GM23338 (cell line): ENCODE measurements at regions not wholly inside any gene's neighbourhood (a gene's known extent, or its start where the extent isn't known, plus 50 kb on each side); places are given as distances from the start of the nearest gene placed in this dataset.

Experiments
- ATAC-seq: fragments of 200-7000 bp; cut with Tn5 transposase; 3 replicates; pipeline ENCODE4 v1.9.1; 2020
- DNase-seq: peaks from one replicate; pipeline ENCODE4 v3.0.0-alpha.2; 2015; ENCODE audit warnings: low spot score
- H2AFZ ChIP-seq: fragments of 200-600 bp; sonication (generic); 2 replicates; pipeline ENCODE4 v1.8.0; 2016; ENCODE audit warnings: antibody characterized with exemption, mild to moderate bottlenecking, moderate library complexity
- H3F3A ChIP-seq: fragments of 200-600 bp; sonication (generic); replicated peaks from 2 replicates; pipeline ENCODE4 v1.8.0; 2017; ENCODE audit warnings: antibody characterized with exemption, mixed run types, low read depth
- H3K27ac ChIP-seq: fragments of 200-600 bp; sonication (generic); 2 replicates; pipeline ENCODE4 v1.6.1; 2016; ENCODE audit warnings: low read depth
- H3K27me3 ChIP-seq: fragments of 200-600 bp; sonication (generic); 2 replicates; pipeline ENCODE4 v1.8.0; 2016; ENCODE audit warnings: mild to moderate bottlenecking, mixed run types, moderate library complexity; ENCODE audit not compliant: insufficient read depth
- H3K36me3 ChIP-seq: fragments of 200-600 bp; sonication (generic); 2 replicates; pipeline ENCODE4 v1.8.0; 2016; ENCODE audit warnings: mild to moderate bottlenecking; ENCODE audit not compliant: insufficient read depth
- H3K4me1 ChIP-seq: fragments of 200-600 bp; sonication (generic); 2 replicates; pipeline ENCODE4 v1.8.0; 2016; ENCODE audit warnings: mild to moderate bottlenecking, moderate library complexity; ENCODE audit not compliant: insufficient read depth
- H3K4me2 ChIP-seq: fragments of 200-600 bp; sonication (generic); 2 replicates; pipeline ENCODE4 v1.7.1; 2017; ENCODE audit warnings: mixed run types
- H3K4me3 ChIP-seq: fragments of 200-600 bp; sonication (generic); 2 replicates; pipeline ENCODE4 v1.6.1; 2016; ENCODE audit warnings: mixed run types
- H3K79me2 ChIP-seq: fragments of 200-600 bp; sonication (generic); replicated peaks from 2 replicates; pipeline ENCODE4 v1.8.0; 2017; ENCODE audit warnings: mild to moderate bottlenecking; ENCODE audit not compliant: insufficient read depth
- H3K9me2 ChIP-seq: fragments of 200-600 bp; sonication (generic); 2 replicates; pipeline ENCODE4 v1.8.0; 2017; ENCODE audit not compliant: insufficient read depth
- H4K20me1 ChIP-seq: fragments of 200-600 bp; sonication (generic); replicated peaks from 2 replicates; pipeline ENCODE4 v1.8.0; 2017; ENCODE audit warnings: mild to moderate bottlenecking; ENCODE audit not compliant: insufficient read depth
- H3K27ac Mint-ChIP-seq: 2 replicates; pipeline ENCODE4 v1.8.0; 2020; ENCODE audit warnings: inconsistent platforms, mild to moderate bottlenecking, moderate library complexity, mixed read lengths
- H3K27me3 Mint-ChIP-seq: 3 replicates; pipeline ENCODE4 v1.8.0; 2022; ENCODE audit warnings: low read depth, mild to moderate bottlenecking, moderate library complexity, mixed read lengths, inconsistent platforms; ENCODE audit not compliant: insufficient read depth, poor library complexity
- H3K36me3 Mint-ChIP-seq: 3 replicates; pipeline ENCODE4 v1.8.0; 2021; ENCODE audit warnings: low read depth, mild to moderate bottlenecking, inconsistent platforms, moderate library complexity, mixed read lengths
- H3K4me1 Mint-ChIP-seq: 3 replicates; pipeline ENCODE4 v1.8.0; 2020; ENCODE audit warnings: mild to moderate bottlenecking, inconsistent platforms, mixed read lengths
- H3K4me3 Mint-ChIP-seq: 3 replicates; pipeline ENCODE4 v1.8.0; 2021; ENCODE audit warnings: moderate library complexity, mild to moderate bottlenecking, inconsistent platforms, mixed read lengths
- H3K9me3 Mint-ChIP-seq: 3 replicates; pipeline ENCODE4 v1.8.0; 2020; ENCODE audit warnings: moderate library complexity, mild to moderate bottlenecking, inconsistent platforms, mixed read lengths
- CREB1 ChIP-seq: fragments of 250-450 bp; sonication (Bioruptor Pico); IDR thresholded peaks from 2 replicates; pipeline ENCODE4 v1.5.0; 2020; ENCODE audit warnings: low read depth, mild to moderate bottlenecking, moderate library complexity
- EZH2 ChIP-seq: fragments of 200-600 bp; sonication (generic); IDR thresholded peaks from one replicate; pipeline ENCODE4 v1.8.0; 2017; ENCODE audit warnings: antibody characterized with exemption, mild to moderate bottlenecking, low read depth; ENCODE audit not compliant: unreplicated experiment
- EZH2phosphoT487 ChIP-seq: fragments of 200-600 bp; sonication (generic); IDR thresholded peaks from one replicate; pipeline ENCODE4 v1.8.1; 2018; ENCODE audit warnings: antibody characterized with exemption; ENCODE audit not compliant: unreplicated experiment
- JUNB ChIP-seq: IDR thresholded peaks from one replicate; pipeline ENCODE4 v1.6.1; 2016; ENCODE audit warnings: antibody characterized with exemption; ENCODE audit not compliant: unreplicated experiment
- NANOG ChIP-seq: IDR thresholded peaks from 2 replicates; pipeline ENCODE4 v1.6.1; 2016; ENCODE audit warnings: antibody characterized with exemption, borderline replicate concordance
- POLR2AphosphoS5 ChIP-seq: IDR thresholded peaks from 2 replicates; pipeline ENCODE4 v1.6.1; 2016; ENCODE audit warnings: antibody characterized with exemption, low read depth
- STAT1 ChIP-seq: IDR thresholded peaks from one replicate; pipeline ENCODE4 v1.6.1; 2016; ENCODE audit warnings: antibody characterized with exemption; ENCODE audit not compliant: unreplicated experiment
- ZNF114 ChIP-seq: fragments of 250-450 bp; sonication (Bioruptor Pico); IDR thresholded peaks from 2 replicates; pipeline ENCODE4 v1.5.0; 2020; ENCODE audit warnings: mild to moderate bottlenecking, moderate library complexity
- ZNF331 ChIP-seq: fragments of 250-450 bp; sonication (Bioruptor Pico); IDR thresholded peaks from 2 replicates; pipeline ENCODE4 v1.5.0; 2020; ENCODE audit warnings: low read depth, mild to moderate bottlenecking, moderate library complexity
- TF ChIP-seq, protein P1 (sequence below): IDR thresholded peaks from 2 replicates; pipeline ENCODE4 v1.6.1; 2016; ENCODE audit warnings: antibody characterized with exemption
- TF ChIP-seq, protein P2 (sequence below): IDR thresholded peaks from one replicate; pipeline ENCODE4 v1.6.1; 2018; ENCODE audit warnings: antibody characterized with exemption; ENCODE audit not compliant: unreplicated experiment
- TF ChIP-seq, protein P3 (sequence below), 2 experiments: fragments of 200-600 bp in 1 of 2; sonication (generic) in 1 of 2; conservative IDR thresholded peaks; 2 replicates each; pipeline versions ENCODE4 v1.5.1 to v1.6.1; 2016 to 2017; ENCODE audit warnings: antibody characterized with exemption in 2 of 2, low read depth in 2 of 2, mild to moderate bottlenecking in 2 of 2, moderate library complexity in 1 of 2
- TF ChIP-seq, protein P4 (sequence below): fragments of 250-450 bp; sonication (Bioruptor Pico); IDR thresholded peaks from 2 replicates; pipeline ENCODE4 v1.5.0; 2020; ENCODE audit warnings: mild to moderate bottlenecking, moderate library complexity

DNA sequence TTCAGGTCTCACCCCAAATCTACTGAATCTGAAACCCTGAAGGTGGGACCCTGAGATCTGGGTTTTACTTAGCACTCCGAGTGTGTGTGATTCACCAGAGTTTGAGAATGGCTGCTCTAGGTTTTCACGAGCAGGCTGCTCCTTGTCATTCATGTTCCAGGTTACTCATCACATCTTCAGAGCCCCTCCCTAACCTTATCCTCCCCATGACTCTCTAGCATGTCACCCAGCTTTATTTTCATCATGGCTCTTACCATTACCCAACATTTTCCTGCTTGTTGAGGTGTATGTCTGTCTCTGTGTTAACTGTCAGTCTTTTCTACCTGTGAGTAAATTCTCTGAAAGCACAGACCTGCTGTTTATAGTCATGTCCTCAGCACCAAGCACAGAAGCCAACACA lies 319.2 kb downstream of the NSG2 start:
- H3K4me1 Mint-ChIP-seq, result no peaks in the 10 kb centered on the region
- Histone ChIP-seq H3K4me1 (no peaks in the 10 kb centered on the region), H2AFZ (no peak overlapping the region), H3K4me2 (no peak overlapping the region), H3K27ac (no peak overlapping the region), H3F3A (no peaks in the 10 kb centered on the region), H3K36me3 (0 out of 2 replicates have a peak, but pooled peaks cover 5% of the 10 kb centered on the region), H3K9me2 (no peaks in the 10 kb centered on the region), H3K4me3 (no peak overlapping the region), H3K79me2 (no peaks in the 10 kb centered on the region), H3K27me3 (no peaks in the 10 kb centered on the region), H4K20me1 (no peaks in the 10 kb centered on the region)
- DNase-seq (no peak), ATAC-seq (no peak)
- H3K27ac Mint-ChIP-seq, result no peak overlapping the region
- peaks cover 3% of the 10 kb centered on the region for H3K27me3 Mint-ChIP-seq
- peaks cover 13% of the 10 kb centered on the region for H3K9me3 Mint-ChIP-seq
- TF ChIP-seq, protein P1, sequence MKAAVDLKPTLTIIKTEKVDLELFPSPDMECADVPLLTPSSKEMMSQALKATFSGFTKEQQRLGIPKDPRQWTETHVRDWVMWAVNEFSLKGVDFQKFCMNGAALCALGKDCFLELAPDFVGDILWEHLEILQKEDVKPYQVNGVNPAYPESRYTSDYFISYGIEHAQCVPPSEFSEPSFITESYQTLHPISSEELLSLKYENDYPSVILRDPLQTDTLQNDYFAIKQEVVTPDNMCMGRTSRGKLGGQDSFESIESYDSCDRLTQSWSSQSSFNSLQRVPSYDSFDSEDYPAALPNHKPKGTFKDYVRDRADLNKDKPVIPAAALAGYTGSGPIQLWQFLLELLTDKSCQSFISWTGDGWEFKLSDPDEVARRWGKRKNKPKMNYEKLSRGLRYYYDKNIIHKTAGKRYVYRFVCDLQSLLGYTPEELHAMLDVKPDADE, result no peak
- TF ChIP-seq ZNF114 (no peak), CREB1 (CRISPR knock-in tag) (no peak), JUNB (no peak), STAT1 (no peak), POLR2AphosphoS5 (no peak), NANOG (no peak), ZNF331 (CRISPR knock-in tag) (no peak), EZH2 (no peak), EZH2phosphoT487 (no peak)
- TF ChIP-seq, protein P2, sequence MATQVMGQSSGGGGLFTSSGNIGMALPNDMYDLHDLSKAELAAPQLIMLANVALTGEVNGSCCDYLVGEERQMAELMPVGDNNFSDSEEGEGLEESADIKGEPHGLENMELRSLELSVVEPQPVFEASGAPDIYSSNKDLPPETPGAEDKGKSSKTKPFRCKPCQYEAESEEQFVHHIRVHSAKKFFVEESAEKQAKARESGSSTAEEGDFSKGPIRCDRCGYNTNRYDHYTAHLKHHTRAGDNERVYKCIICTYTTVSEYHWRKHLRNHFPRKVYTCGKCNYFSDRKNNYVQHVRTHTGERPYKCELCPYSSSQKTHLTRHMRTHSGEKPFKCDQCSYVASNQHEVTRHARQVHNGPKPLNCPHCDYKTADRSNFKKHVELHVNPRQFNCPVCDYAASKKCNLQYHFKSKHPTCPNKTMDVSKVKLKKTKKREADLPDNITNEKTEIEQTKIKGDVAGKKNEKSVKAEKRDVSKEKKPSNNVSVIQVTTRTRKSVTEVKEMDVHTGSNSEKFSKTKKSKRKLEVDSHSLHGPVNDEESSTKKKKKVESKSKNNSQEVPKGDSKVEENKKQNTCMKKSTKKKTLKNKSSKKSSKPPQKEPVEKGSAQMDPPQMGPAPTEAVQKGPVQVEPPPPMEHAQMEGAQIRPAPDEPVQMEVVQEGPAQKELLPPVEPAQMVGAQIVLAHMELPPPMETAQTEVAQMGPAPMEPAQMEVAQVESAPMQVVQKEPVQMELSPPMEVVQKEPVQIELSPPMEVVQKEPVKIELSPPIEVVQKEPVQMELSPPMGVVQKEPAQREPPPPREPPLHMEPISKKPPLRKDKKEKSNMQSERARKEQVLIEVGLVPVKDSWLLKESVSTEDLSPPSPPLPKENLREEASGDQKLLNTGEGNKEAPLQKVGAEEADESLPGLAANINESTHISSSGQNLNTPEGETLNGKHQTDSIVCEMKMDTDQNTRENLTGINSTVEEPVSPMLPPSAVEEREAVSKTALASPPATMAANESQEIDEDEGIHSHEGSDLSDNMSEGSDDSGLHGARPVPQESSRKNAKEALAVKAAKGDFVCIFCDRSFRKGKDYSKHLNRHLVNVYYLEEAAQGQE, result no peak
- TF ChIP-seq, protein P3, sequence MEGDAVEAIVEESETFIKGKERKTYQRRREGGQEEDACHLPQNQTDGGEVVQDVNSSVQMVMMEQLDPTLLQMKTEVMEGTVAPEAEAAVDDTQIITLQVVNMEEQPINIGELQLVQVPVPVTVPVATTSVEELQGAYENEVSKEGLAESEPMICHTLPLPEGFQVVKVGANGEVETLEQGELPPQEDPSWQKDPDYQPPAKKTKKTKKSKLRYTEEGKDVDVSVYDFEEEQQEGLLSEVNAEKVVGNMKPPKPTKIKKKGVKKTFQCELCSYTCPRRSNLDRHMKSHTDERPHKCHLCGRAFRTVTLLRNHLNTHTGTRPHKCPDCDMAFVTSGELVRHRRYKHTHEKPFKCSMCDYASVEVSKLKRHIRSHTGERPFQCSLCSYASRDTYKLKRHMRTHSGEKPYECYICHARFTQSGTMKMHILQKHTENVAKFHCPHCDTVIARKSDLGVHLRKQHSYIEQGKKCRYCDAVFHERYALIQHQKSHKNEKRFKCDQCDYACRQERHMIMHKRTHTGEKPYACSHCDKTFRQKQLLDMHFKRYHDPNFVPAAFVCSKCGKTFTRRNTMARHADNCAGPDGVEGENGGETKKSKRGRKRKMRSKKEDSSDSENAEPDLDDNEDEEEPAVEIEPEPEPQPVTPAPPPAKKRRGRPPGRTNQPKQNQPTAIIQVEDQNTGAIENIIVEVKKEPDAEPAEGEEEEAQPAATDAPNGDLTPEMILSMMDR (conservative IDR thresholded peaks at IDR 0.05; ENCODE audit: low read depth in 2 of 2), result no peak
- TF ChIP-seq, protein P4, sequence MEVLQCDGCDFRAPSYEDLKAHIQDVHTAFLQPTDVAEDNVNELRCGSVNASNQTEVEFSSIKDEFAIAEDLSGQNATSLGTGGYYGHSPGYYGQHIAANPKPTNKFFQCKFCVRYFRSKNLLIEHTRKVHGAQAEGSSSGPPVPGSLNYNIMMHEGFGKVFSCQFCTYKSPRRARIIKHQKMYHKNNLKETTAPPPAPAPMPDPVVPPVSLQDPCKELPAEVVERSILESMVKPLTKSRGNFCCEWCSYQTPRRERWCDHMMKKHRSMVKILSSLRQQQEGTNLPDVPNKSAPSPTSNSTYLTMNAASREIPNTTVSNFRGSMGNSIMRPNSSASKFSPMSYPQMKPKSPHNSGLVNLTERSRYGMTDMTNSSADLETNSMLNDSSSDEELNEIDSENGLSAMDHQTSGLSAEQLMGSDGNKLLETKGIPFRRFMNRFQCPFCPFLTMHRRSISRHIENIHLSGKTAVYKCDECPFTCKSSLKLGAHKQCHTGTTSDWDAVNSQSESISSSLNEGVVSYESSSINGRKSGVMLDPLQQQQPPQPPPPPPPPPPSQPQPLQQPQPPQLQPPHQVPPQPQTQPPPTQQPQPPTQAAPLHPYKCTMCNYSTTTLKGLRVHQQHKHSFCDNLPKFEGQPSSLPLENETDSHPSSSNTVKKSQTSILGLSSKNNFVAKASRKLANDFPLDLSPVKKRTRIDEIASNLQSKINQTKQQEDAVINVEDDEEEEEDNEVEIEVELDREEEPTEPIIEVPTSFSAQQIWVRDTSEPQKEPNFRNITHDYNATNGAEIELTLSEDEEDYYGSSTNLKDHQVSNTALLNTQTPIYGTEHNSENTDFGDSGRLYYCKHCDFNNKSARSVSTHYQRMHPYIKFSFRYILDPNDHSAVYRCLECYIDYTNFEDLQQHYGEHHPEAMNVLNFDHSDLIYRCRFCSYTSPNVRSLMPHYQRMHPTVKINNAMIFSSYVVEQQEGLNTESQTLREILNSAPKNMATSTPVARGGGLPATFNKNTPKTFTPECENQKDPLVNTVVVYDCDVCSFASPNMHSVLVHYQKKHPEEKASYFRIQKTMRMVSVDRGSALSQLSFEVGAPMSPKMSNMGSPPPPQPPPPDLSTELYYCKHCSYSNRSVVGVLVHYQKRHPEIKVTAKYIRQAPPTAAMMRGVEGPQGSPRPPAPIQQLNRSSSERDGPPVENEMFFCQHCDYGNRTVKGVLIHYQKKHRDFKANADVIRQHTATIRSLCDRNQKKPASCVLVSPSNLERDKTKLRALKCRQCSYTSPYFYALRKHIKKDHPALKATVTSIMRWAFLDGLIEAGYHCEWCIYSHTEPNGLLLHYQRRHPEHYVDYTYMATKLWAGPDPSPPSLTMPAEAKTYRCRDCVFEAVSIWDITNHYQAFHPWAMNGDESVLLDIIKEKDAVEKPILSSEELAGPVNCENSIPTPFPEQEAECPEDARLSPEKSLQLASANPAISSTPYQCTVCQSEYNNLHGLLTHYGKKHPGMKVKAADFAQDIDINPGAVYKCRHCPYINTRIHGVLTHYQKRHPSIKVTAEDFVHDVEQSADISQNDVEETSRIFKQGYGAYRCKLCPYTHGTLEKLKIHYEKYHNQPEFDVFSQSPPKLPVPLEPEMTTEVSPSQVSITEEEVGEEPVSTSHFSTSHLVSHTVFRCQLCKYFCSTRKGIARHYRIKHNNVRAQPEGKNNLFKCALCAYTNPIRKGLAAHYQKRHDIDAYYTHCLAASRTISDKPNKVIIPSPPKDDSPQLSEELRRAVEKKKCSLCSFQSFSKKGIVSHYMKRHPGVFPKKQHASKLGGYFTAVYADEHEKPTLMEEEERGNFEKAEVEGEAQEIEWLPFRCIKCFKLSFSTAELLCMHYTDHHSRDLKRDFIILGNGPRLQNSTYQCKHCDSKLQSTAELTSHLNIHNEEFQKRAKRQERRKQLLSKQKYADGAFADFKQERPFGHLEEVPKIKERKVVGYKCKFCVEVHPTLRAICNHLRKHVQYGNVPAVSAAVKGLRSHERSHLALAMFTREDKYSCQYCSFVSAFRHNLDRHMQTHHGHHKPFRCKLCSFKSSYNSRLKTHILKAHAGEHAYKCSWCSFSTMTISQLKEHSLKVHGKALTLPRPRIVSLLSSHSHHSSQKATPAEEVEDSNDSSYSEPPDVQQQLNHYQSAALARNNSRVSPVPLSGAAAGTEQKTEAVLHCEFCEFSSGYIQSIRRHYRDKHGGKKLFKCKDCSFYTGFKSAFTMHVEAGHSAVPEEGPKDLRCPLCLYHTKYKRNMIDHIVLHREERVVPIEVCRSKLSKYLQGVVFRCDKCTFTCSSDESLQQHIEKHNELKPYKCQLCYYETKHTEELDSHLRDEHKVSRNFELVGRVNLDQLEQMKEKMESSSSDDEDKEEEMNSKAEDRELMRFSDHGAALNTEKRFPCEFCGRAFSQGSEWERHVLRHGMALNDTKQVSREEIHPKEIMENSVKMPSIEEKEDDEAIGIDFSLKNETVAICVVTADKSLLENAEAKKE (CRISPR knock-in tag), result no peak
- no peak overlapping the region for H3K4me3 Mint-ChIP-seq
- H3K36me3 Mint-ChIP-seq, result no peaks in the 10 kb centered on the region
